NCI-H460 (cell line): ENCODE measurements at regions not wholly inside any gene's neighbourhood (a gene's known extent, or its start where the extent isn't known, plus 50 kb on each side); places are given as distances from the start of the nearest gene placed in this dataset.

Source experiments
- DNase-seq: peaks from one replicate; pipeline ENCODE4 v3.0.0-alpha.2; 2016; ENCODE audit warnings: low read depth; ENCODE audit errors: extremely low read depth

DNA sequence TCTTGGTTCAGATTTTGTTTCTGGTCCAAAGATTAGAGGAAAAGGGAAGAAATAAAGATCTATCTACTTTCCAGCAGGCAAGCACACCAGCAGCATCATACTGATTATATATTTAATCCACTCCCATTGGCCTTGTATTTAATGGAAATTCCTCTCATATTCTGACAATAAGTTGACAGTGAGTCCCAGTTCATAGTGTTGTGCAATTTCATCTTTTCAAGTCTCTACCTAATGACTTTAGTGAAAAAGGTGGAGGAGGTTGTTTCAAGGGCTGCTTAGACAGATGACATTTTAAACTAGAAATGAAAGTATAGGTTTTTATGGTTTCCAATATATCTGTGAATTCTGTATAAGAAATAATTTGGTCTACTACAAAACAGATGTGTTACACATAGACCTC, 298.6 kb downstream of the PABPC4L start:
- no peak for DNase-seq

DNA sequence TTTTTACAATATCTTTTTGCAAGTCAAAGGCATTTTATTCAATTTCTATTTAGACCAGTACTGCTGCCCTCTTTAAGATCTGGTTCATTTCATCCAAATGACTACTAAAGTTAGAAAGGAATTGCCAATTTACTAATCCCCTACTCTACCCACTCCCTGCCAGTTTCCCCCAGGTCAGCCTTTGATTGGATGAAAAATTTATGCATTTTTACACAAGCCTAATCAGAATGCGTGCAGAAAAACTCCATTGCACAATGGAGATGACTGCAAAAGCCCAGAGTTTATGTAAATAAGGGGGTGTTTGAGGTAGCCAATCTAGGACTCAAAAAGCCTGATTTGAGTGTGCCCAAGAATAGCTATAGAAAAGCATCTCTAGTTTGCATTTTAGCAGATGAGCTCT, 310.6 kb downstream of the PABPC4L start:
- no peak for DNase-seq

DNA sequence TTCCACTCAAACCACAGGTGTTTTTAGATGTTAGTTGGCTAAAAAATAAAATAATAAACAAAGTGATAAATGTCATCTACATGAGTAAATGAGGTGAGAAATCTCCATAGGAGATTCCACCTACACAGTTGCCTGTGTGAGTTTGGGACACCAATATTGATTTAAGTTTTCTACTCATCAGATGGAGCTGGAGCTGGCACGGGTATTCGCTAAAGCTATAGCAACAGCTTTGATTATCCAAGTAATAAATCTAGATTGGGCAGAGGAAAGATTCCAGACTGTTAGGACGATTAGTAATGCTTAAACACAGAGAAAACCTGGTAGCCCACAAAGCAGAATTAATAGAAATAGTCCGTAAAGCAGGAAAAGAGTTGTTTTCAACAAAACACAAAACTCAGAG, 313.9 kb downstream of the PABPC4L start:
- DNase-seq: no peak

DNA sequence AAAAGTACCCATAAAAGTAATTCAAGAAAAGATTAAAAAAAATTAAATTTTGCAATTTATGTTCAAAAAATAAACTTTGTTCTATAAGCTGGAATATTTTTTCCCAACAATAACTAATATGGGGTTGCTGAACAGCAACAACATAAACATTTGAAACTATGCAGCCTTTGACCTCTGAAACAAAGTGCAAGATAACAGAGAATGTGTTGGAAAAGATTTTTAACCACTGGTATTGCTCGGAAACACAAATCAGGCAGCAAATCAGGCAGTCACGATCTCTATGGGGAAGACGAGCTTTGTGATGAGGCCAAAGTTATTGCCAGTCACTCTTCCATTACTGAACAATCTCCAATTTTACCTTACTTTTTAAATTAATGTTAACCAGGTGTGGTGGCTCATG, 332.1 kb downstream of the PABPC4L start:
- DNase-seq: no peak

DNA sequence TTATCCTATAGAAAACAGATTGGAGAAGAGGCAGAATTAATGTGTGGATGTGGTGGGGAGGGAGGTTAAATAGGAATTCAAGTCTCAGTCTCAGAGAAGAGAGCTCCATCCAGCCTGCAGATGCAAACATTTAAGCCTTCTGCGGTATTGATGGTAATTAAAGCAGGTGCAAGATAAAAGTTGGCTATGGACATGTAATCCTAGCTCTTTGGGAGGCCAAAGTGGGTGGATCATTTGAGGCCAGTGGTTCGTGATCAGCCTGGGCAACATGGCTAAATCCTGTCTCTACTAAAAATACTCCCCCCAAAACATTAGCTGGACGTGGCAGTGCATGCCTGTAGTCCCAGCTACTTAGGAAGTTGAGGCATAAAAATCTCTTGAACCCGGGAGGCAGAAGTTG, 332.7 kb downstream of the PABPC4L start:
- no peak for DNase-seq

DNA sequence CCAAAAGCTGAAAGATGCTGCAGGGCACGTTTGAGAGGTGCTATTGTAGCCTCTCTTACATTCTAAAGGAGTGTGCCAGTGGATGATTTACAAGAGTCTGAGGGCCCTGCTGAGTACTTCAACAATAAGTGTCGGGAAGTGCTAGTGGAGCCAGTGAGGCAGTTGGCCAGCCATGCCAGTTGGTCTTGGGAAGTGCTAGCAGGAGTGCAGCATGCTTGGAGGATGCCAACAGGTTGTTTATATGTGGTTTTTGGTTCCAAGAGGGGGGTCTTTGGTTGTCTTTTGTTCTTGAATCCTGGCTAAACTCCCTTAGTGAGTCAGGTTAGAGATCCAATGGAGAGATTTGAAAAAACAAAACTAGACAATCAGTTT, 335.3 kb downstream of the PABPC4L start:
- no peak for DNase-seq

DNA sequence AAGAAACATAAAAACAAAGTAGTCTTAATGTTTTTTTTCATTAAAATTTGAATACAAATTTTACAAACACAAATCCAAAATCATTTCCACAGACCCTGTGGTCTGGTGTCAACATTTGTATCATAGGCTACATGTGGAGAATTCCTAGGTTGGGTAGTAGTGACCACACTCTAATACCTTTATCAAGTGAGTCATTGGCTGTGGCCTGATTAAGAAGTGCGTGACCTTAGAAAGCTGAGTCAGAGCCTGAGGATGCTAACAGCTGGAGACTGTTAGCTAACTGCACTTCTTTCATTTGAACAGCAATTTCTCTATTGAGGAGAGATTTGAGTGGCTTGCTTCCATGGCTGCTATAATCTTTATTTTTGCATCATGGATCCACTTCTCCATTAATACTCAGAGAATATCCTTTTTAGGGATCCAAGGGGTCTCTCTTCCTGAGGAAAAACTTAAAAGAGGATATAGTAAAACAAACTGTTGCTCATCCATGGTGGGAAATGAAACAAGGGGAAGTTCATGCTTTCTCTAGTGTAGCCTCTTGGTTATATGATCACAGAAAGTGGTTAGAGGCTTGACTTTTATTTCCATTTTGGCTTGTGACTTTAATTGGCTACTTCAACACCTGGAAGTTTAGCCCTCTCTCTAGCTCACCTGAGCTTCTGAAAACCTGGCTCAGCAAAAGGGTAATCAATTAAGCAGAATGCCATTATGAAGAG, 335.8 kb downstream of the PABPC4L start:
- DNase-seq: peak; percentile 21

DNA sequence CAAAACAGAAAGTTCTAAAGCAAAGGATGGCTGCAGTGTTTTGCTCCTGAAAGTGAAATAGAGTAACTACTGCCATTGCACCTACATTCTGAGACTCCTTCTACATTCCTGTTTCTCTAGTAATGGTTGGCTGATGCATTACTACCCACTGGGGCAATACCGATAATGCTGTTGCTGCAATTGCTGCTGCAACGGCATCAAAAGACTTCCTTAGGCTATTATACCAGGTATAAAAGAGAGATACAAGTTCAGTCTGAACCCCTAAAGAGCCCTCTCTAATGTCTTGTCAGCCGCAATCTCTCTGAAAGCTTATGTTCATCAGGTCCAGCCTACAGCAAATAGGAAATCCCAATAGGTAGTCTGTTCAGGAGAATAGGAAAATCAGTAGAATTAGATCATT, 338.4 kb downstream of the PABPC4L start:
- DNase-seq: no peak

DNA sequence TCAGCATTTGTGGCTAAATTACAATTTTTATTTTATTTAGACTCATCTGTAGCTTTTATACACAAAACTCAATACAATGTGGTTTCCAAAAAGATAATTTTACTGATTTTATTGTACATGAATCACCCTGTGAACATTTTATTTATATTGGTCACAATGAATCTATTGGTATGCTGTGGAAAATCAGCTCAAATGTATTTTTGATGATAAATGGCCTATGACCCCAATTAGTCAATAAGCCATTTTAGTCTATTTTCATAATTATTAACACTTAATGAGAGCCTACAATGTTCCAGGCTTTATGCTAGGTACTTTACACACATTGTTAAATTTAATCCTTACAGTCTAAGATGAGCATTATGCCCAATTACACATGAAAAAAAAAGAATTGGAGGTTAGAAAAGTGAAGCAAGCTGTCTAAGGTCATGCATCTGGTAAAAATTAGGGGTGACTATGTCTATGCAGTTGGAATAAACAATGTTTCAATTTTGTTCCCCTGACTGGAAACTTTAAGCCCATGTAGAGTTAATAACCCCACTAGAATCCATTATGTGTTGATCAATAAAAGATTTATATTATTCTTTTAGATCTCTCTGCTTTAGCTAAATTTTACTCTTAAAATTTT, 344.7 kb downstream of the PABPC4L start:
- DNase-seq: no peak

DNA sequence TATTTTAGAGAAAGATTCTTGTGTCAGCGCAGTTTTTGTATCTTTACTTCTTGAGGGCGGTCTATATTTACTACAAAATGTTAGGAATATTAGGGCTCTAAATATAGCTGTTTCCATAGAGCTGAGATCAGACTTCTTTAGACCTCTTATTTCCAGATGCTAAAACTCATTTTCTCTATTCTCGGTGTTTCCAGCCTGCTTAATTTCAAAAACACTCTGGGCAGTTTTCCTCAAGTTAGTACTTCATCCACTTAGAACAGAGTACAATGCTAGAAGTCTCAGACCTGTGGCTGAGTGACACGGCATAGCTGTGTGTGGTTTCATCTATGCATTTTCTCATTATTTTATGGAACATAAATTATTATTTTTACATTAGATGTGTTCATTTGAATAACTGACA, 346.6 kb downstream of the PABPC4L start:
- no peak for DNase-seq

DNA sequence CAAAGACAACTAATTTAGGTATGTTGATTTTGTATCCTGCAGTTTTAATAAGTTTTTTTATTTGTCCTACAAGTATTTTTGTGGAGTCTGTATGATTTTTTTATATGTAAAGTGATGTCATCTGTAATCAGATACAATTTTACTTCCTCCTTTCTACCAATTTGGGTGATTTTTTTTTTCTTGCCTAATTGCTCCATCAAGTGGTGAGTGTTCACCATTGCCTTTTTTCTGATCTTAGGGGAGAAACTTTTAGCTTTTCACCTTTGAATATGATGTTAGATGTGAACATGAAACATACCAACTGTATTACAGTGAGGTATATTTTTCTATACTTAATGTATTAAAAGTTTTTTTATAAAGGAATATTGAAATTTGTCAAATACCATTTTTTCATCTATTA, 362.3 kb downstream of the PABPC4L start:
- no peak for DNase-seq

DNA sequence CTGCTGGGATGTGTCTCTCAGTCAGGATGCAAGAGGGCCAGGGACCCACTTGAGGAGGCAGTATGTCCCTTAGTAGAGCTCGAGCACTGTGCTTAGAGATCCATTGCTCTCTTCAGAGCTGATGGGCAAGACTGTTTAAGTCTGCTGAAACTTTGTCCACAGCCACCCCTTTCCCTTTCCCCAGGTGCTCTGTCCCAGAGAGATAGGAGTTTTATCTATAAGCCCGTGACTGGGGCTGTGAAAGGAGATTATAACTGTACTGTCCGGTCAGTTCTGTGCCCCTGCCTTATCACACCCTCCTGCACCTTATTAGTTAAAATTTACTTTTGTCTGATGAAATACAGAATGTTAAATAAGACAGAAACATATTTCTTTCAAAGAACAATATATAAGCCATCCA, 378.4 kb downstream of the PABPC4L start:
- DNase-seq: no peak

DNA sequence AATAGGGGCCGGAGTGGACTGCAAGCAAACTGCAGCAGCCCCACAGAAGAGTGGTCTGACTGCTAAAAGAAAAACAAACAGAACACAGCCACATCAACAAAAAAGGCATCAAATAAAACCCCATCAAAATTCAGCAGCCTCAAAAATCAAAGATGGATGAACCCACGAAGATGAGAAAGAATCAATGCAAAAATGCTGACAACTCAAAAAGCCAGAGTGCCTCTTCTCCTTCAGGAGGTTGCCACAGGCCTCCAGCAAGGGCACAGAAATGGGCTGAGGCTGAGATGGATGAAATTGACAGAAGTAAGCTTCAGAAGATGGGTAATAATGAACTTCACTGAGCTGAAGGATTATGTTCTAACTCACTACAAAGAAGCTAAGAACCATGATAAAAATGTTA, 388.6 kb downstream of the PABPC4L start:
- DNase-seq: no peak

DNA sequence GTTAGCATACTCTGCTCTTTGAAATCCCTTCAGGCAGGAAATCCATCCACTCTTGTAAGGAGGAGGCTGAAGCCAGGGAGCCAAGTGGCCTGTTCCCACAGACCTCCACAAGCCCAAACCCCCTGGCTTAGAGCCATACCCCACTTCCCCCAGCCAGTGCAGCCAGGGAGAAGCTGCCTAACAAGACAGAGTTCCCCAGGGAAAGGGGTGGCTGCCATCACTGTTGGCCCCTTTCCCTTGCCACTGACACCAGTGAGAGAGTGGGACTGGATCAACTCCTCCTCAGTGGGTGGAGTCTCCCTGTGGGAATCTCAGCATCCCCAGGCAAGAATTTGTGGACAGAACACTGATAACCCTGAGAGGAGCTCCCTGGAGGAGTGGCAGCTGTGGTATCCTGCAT, 389.4 kb downstream of the PABPC4L start:
- DNase-seq: no peak

DNA sequence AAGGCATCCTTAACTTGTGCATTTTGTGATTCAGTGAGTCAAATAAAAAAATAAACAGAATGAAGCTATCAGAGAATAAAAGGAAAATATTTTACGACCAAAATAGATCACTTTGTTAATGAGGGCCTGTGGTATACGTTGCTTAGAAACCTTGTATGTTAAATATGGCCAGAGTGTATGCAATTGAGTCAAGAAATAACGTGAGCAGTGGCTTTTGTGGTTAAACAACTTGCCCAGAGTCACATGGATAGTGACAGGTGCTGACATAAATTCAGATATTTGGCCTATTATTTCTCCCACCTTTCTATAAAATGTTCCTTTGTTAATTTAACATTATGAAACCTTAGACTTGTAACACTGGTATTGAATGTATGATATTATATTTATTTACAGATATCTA, 393.4 kb downstream of the PABPC4L start:
- no peak for DNase-seq

DNA sequence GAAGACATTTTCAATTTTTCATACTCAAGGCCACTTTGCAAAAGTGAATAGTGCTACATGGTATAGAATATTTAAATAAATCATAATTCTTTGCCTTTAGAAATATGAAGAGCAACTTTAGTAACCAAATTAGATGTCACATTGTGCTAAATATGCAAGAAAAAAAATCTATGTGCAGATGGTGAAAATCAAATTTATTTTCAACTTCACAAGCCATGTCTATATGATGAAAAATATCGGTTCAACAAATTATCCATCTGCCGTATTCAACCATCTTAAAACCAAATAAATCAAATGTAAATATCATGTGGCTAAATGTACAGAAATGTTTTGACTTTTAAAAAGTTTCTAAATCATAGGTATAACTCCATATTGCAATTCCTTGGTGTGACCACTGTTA, 398.2 kb downstream of the PABPC4L start:
- no peak for DNase-seq

DNA sequence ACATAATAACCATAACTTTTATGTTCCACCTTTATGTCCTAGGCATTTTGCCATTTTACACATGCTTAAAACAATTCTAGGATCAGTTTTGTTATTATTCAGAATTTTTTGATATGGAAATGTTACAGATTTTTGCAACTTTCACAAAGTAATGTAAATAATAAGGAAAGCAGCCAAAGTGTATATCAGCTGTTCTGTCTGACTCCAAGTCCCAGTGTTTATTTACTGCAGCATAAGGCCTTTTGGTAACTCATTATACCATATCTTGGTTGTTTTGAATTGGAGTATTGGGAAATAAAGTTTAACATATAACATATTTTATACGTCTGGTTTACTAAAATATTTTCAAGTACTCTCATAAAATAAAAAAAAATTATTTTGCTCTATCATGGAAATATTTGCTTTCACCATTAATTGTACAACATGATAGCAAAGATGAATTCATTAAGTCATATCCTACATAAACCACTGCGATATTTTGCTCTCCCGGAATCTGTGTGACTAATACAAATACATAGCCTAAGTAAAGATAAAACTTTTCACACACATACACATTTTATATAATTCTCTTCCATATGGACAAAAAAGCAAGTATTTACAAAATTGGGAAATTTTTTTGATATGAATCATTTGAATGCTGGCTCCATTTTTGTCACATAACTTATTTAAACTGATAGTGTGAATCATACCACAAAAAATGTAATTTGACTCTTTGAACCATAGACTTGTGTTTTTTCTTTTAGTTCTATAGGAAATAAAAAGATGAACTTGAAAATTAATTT, 399.0 kb downstream of the PABPC4L start:
- DNase-seq: no peak

DNA sequence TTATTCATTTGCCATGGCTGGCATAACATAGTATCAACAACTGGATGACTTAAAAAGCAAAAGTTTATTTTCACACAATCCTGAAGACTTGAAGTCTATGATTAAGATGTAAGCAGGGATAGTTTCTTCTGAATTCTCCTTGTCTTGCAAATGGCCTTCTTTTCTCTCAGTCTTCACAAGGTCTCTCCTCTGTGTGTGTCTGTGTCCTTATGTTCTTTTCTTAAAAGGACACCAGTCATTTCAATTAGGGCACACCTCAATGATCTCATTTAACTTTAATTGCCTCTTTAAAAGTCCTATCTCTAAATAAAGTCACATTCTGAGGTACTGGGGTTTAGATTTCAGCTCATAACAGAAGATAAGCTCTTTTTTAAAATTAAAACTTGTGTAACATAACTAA, 399.7 kb downstream of the PABPC4L start:
- DNase-seq: no peak

DNA sequence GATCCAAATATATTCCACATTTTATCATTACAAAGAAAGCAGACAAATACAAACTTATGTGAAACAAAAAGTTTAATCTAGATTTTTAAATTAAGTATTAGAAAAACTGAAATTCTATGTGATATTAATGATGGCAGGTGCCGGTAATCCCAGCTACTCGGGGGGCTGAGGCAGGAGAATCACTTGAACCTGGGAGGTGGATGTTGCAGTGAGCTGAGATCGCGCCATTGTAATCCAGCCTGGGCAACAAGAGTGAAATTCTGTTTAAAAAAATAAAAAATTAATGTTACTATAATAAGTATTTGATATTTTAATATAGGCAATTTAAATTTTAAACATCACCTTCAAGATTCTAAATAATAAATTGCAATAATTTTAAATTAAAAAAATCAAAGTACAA, 400.6 kb downstream of the PABPC4L start:
- DNase-seq: no peak

DNA sequence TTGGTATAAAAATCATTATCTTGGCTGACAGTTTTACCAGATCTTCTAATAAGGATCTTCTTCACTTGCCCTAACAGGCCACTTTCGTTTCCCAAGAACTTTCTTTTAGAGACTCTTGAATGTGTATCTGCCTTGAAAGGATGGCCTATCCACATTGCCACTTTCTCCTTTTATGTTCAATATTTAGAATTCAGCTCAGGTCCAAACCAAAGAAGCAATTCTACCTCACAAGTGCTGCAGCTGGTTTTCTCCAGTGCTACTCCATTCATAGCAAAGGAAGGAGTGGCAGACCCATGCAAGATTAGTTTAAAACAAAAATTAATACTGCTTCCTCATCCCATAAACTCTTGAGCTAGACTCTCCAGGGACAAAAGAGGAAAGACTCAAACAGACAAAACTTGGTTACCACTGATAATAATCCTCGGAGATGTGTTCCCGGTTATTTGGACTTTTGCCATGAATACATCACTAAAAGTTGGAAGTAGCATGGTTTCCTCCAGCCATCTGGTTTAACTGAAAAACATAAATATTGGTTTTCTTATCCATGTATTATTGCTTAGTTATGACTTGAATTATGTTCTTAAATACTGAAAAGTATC, 401.8 kb downstream of the PABPC4L start:
- DNase-seq: no peak

DNA sequence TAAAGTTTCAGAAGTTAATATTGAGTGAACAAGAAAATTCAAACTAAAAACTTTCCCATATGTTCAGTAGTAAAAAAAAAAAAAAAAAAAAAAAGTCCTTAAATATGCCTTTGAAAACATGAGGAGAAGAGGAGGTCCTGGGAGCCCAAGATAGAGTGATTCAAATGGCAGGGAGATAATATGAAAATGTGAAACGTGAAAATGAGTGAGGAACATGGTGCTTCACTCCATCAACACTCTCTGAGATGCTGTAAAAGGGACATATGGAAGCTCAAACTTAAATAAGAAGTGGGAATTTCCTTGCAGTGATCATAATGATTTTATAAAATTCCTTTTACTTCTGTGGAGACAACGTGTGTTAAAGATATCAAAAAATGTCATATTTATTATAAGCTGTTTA, 423.9 kb downstream of the PABPC4L start:
- DNase-seq: no peak

DNA sequence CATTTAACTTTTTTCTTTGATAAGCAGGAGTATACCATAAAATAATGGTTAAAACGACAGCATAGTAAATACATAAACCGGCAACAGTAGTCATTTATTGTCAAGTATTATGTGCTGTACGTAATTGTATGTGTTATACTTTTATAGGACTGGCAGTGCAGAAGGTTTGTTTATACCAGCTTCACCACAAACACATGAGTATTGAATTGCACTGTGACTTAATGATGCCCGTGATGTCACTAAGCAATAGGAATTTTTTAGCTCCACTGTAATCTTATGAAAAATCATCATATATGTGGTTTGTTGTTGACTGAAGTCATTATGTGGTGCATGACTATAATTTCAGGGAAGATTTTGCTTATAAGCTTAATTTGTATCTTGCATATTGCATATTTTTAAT, 424.6 kb downstream of the PABPC4L start:
- DNase-seq: no peak
